MM.1S (cell line): ENCODE measurements at regions not wholly inside any gene's neighbourhood (a gene's known extent, or its start where the extent isn't known, plus 50 kb on each side); places are given as distances from the start of the nearest gene placed in this dataset.

Experiments
- EZH2 ChIP-seq: fragments of 300-600 bp; sonication (generic); optimal IDR thresholded peaks from 2 replicates; pipeline ENCODE3; 2017; ENCODE audit warnings: low read depth, mild to moderate bottlenecking, antibody characterized with exemption, low read length, mixed read lengths
- EZH2phosphoT487 ChIP-seq: fragments of 300-600 bp; sonication (generic); IDR thresholded peaks from 2 replicates; pipeline ENCODE4 v1.6.1; 2018; ENCODE audit warnings: antibody characterized with exemption, low read length
- TF ChIP-seq, protein P1 (sequence below): fragments of 300-600 bp; sonication (generic); IDR thresholded peaks from 2 replicates; pipeline ENCODE4 v1.5.1; 2016; ENCODE audit warnings: antibody characterized with exemption, low read length, mixed read lengths

DNA sequence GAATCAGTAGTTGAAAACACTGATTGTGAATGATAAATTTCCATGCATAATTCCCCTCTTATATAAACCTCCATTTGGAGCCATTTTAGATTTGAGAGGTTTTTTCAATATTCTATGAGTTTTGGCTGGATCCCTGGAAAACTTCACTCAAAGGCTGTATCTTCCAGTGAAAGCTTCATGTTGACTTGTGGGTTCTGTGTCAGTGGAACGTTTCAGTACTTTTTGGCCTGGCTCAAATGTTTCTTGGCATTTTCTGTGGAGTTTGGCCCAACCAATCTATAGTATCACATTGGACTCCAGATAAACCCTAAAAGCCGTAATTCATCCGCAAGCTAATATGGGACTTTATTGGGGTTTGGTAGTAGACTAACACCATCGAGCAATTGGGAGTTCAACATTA is 172.6 kb upstream of the PRPS1L1 start:
- TF ChIP-seq, protein P1, sequence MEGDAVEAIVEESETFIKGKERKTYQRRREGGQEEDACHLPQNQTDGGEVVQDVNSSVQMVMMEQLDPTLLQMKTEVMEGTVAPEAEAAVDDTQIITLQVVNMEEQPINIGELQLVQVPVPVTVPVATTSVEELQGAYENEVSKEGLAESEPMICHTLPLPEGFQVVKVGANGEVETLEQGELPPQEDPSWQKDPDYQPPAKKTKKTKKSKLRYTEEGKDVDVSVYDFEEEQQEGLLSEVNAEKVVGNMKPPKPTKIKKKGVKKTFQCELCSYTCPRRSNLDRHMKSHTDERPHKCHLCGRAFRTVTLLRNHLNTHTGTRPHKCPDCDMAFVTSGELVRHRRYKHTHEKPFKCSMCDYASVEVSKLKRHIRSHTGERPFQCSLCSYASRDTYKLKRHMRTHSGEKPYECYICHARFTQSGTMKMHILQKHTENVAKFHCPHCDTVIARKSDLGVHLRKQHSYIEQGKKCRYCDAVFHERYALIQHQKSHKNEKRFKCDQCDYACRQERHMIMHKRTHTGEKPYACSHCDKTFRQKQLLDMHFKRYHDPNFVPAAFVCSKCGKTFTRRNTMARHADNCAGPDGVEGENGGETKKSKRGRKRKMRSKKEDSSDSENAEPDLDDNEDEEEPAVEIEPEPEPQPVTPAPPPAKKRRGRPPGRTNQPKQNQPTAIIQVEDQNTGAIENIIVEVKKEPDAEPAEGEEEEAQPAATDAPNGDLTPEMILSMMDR: no peak
- no peak for TF ChIP-seq EZH2
- TF ChIP-seq EZH2phosphoT487: no peak
